Vagina (tissue), 2 donors: ENCODE measurements at regions not wholly inside any gene's neighbourhood (a gene's known extent, or its start where the extent isn't known, plus 50 kb on each side); places are given as distances from the start of the nearest gene placed in this dataset.

Experiments used
- POLR2A ChIP-seq, 2 donors: fragments of 450-650 bp; IDR thresholded peaks; one replicate each; pipeline ENCODE4 v1.6.1; 2017; ENCODE audit warnings: antibody characterized with exemption in 2 of 2, mild to moderate bottlenecking in 2 of 2, moderate library complexity in 2 of 2
- POLR2AphosphoS5 ChIP-seq, 2 donors: sonication (generic); formaldehyde crosslinking; IDR thresholded peaks; one replicate each; pipeline ENCODE4 v1.9.0; 2017; ENCODE audit warnings: antibody characterized with exemption in 2 of 2, mild to moderate bottlenecking in 2 of 2, low read depth in 1 of 2; ENCODE audit not compliant: insufficient read depth in 1 of 2
- TF ChIP-seq, protein P1 (sequence below), 3 experiments: fragments of 450-650 bp in 2 of 3; fragments of 200-600 bp in 1 of 3; sonication (generic) in 1 of 3; IDR thresholded peaks; one replicate each; pipeline ENCODE4 v1.5.1; 2017 to 2019; ENCODE audit warnings: antibody characterized with exemption in 3 of 3, mild to moderate bottlenecking in 2 of 3, moderate library complexity in 2 of 3

DNA sequence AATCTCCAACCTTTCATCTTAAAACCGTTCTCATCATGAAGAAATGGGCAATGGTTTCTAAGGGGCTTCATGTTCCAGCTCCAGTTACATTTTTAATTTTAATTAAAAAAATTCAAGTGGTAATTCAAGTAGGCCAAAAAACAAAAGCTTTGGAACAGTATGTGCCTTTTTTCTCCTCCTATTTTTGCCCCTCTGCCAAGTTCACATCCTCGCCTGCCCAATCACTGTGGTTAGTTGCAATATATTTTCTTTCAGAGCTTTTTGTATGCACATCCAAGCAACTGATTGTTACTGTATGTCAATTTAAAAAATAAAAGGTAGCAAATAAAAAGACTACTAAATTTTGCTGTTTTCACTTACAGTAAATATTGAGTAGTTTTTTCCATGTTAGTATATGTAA, 99.8 kb upstream of the B3GAT2 start:
- TF ChIP-seq, protein P1, sequence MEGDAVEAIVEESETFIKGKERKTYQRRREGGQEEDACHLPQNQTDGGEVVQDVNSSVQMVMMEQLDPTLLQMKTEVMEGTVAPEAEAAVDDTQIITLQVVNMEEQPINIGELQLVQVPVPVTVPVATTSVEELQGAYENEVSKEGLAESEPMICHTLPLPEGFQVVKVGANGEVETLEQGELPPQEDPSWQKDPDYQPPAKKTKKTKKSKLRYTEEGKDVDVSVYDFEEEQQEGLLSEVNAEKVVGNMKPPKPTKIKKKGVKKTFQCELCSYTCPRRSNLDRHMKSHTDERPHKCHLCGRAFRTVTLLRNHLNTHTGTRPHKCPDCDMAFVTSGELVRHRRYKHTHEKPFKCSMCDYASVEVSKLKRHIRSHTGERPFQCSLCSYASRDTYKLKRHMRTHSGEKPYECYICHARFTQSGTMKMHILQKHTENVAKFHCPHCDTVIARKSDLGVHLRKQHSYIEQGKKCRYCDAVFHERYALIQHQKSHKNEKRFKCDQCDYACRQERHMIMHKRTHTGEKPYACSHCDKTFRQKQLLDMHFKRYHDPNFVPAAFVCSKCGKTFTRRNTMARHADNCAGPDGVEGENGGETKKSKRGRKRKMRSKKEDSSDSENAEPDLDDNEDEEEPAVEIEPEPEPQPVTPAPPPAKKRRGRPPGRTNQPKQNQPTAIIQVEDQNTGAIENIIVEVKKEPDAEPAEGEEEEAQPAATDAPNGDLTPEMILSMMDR (IDR thresholded peaks at IDR 0.05): no peak
- no peak for TF ChIP-seq POLR2A (IDR thresholded peaks at IDR 0.05)
- TF ChIP-seq POLR2AphosphoS5 (IDR thresholded peaks at IDR 0.05; ENCODE audit: insufficient read depth in 1 of 2, low read depth in 1 of 2): no peak
